Uterus (tissue), 3 donors: ENCODE measurements at regions not wholly inside any gene's neighbourhood (a gene's known extent, or its start where the extent isn't known, plus 50 kb on each side); places are given as distances from the start of the nearest gene placed in this dataset.
"Not testable (repeated sequence)": the region's sequence is repeated elsewhere in the genome, so short reads cannot be mapped to it uniquely, and the experiment has no call there.

ENCODE experiments used
- DNase-seq, 2 donors: peaks; one replicate each; pipeline ENCODE4 v3.0.0-alpha.2; 2019 to 2020
- H3K27ac ChIP-seq, 2 donors: fragments of 200-600 bp; sonication (generic); 1 replicate in 1 of 2; 2 replicates in 1 of 2; pipeline ENCODE4 v1.5.1; 2016 to 2018
- H3K27me3 ChIP-seq, 2 donors: fragments of 200-600 bp; sonication (generic); one replicate each; pipeline ENCODE4 v1.5.1; 2018 to 2019; ENCODE audit warnings: control low read depth in 1 of 2
- H3K36me3 ChIP-seq, 2 donors: fragments of 200-600 bp; sonication (generic); one replicate each; pipeline ENCODE4 v1.5.1; 2019; ENCODE audit warnings: control low read depth in 1 of 2
- H3K4me1 ChIP-seq, 2 donors: fragments of 200-600 bp; sonication (generic); one replicate each; pipeline ENCODE4 v1.5.1; 2018 to 2019; ENCODE audit warnings: control low read depth in 1 of 2
- H3K4me3 ChIP-seq, 2 donors: fragments of 200-600 bp; sonication (generic); 1 replicate in 1 of 2; 2 replicates in 1 of 2; pipeline ENCODE4 v1.5.1; 2018 to 2019; ENCODE audit warnings: mild to moderate bottlenecking in 1 of 2
- H3K9me3 ChIP-seq, 2 donors: fragments of 200-600 bp; sonication (generic); one replicate each; pipeline ENCODE4 v1.5.1; 2019; ENCODE audit warnings: control low read depth in 1 of 2
- CTCF ChIP-seq, 4 experiments: fragments of 200-600 bp in 2 of 4; fragments of 450-650 bp in 2 of 4; sonication (generic) in 2 of 4; IDR thresholded peaks; one replicate each; pipeline ENCODE4 v1.5.1; 2016 to 2019; ENCODE audit warnings: antibody characterized with exemption in 4 of 4, mild to moderate bottlenecking in 2 of 4, moderate library complexity in 1 of 4
- POLR2A ChIP-seq, 2 donors: fragments of 450-650 bp; IDR thresholded peaks; one replicate each; pipeline ENCODE4 v1.6.1; 2016; ENCODE audit warnings: antibody characterized with exemption in 2 of 2, mild to moderate bottlenecking in 1 of 2, moderate library complexity in 1 of 2
- intact Hi-C: fragments of 100-400 bp; cut with DNase I; formaldehyde crosslinking; loops from one replicate; pipeline ENCODE4 v1.15.1; 2023; ENCODE audit warnings: low total_unique reads
- donor health status: DM: yes; HTN: yes; CAD: no.

- H3K4me1 ChIP-seq, result no peaks in the 10 kb centered on the region
- H3K36me3 ChIP-seq, result no peaks in the 10 kb centered on the region
- H3K27ac ChIP-seq, result no peak overlapping the region
- no peak for DNase-seq
- TF ChIP-seq POLR2A (IDR thresholded peaks at IDR 0.05) (no peak), CTCF (IDR thresholded peaks at IDR 0.05) (no peak)
- H3K9me3 ChIP-seq, result no peaks in the 10 kb centered on the region
- no peaks in the 10 kb centered on the region for H3K27me3 ChIP-seq
- intact Hi-C loops, result no loop called here
- H3K4me3 ChIP-seq, result no peak overlapping the region
Observed at GRCh38 chr22:47406896-47407295, 644.4 kb downstream of the TBC1D22A start.

GRCh38 chr22:47406180-47406834 lies 643.9 kb downstream of the TBC1D22A start:
- no peak for DNase-seq
- H3K9me3 ChIP-seq, result no peaks in the 10 kb centered on the region
- TF ChIP-seq CTCF (IDR thresholded peaks at IDR 0.05), result no peak
- no peak for TF ChIP-seq POLR2A (IDR thresholded peaks at IDR 0.05)
- H3K4me1 ChIP-seq, result no peaks in the 10 kb centered on the region
- intact Hi-C loops, result no loop called here
- no peaks in the 10 kb centered on the region for H3K36me3 ChIP-seq
- H3K27me3 ChIP-seq, result no peaks in the 10 kb centered on the region
- H3K4me3 ChIP-seq, result no peak overlapping the region
- no peak overlapping the region for H3K27ac ChIP-seq

GRCh38 chr22:47405222-47405621 lies 642.8 kb downstream of the TBC1D22A start:
- H3K36me3 ChIP-seq, H3K27me3 ChIP-seq, H3K4me1 ChIP-seq, H3K27ac ChIP-seq, DNase-seq, intact Hi-C loops, H3K4me3 ChIP-seq, H3K9me3 ChIP-seq: not testable (repeated sequence)

GRCh38 chr22:47402876-47403525 lies 640.6 kb downstream of the TBC1D22A start:
- Histone ChIP-seq H3K27me3 (no peaks in the 10 kb centered on the region), H3K4me3 (no peak overlapping the region), H3K4me1 (no peaks in the 10 kb centered on the region), H3K36me3 (no peaks in the 10 kb centered on the region), H3K27ac (no peak overlapping the region), H3K9me3 (no peaks in the 10 kb centered on the region)
- intact Hi-C loops, result no loop called here
- TF ChIP-seq CTCF (IDR thresholded peaks at IDR 0.05) (no peak), POLR2A (IDR thresholded peaks at IDR 0.05) (no peak)
- no peak for DNase-seq

- H3K27me3 ChIP-seq, result no peaks in the 10 kb centered on the region
- no peaks in the 10 kb centered on the region for H3K4me1 ChIP-seq
- no peak overlapping the region for H3K27ac ChIP-seq
- no peak for DNase-seq
- H3K9me3 ChIP-seq, result no peaks in the 10 kb centered on the region
- H3K36me3 ChIP-seq, result no peaks in the 10 kb centered on the region
- H3K4me3 ChIP-seq, result no peak overlapping the region
- intact Hi-C loops, result no loop called here
- TF ChIP-seq CTCF (IDR thresholded peaks at IDR 0.05), result no peak
- TF ChIP-seq POLR2A (IDR thresholded peaks at IDR 0.05), result no peak
Observed at GRCh38 chr22:47401976-47402770, 639.7 kb downstream of the TBC1D22A start.
